ENCODE measurements at regions not wholly inside any gene's neighbourhood (a gene's known extent, or its start where the extent isn't known, plus 50 kb on each side); places are given as distances from the start of the nearest gene placed in this dataset.
A peak's percentile ranks its signal among the peaks of the same experiment; 100 is the strongest.

DNA sequence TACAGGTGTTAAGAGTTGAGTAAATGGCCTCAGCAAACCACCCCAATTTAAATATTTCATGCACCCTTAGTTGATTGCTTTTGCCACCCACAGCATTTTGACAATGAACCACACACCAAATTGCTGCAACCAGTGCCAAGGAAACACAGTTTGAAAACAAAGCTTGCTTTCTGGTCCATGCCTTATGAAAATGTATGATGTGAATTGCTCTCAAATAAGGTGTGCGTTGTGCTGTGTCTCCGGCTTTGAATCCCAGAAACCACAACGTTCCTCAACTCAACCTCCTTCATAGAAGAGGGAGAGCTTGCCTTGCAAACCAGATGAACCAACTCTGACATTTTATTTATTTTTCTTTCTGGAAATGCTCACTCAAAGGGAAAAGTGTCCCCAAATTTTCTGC, 762.7 kb downstream of the TLE1 start:
- DNase-seq (ENCODE audit: low spot score): peak; percentile 19

DNA sequence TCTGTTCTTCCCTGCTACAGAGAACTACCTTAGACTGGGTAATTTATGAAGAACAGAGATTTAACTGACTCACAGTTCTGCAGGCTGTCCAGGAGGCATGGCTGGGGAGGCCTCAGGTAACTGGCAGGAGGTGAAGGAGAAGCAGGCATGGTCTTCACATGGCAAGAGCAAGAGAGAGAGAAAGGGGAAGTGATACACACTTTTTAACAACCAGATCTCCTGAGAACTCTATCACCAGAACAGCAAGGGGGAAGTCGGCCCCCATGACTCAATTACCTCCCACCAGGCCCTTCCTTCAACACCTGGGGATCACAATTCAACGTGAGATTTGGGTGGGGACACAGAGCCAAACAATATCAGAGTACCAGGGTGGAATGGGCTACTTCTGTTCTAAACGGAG, 766.8 kb downstream of the TLE1 start:
- no peak for DNase-seq (ENCODE audit: low spot score)

DNA sequence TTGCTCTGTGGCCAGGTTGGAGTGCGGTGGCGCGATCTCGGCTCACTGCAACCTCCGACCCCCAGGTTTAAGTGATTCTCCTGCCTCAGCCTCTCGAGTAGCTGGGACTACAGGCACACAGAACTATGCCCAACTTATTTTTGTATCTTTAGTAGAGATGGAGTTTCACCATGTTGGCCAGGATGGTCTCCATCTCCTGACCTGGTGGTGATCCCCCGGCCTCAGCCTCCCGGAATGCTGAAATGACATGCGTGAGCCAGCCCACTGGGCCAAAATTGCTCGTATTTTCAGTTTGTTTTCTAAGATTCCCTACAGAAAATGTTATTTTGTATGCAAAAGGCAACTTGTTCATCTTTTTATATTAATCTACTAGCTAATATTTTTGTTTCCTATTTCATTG, 782.6 kb downstream of the TLE1 start:
- no peak for DNase-seq (ENCODE audit: low spot score)

GRCh38 chr9:80899208-80899607, 790.1 kb downstream of the TLE1 start:
- DNase-seq (ENCODE audit: low spot score): no peak

DNA sequence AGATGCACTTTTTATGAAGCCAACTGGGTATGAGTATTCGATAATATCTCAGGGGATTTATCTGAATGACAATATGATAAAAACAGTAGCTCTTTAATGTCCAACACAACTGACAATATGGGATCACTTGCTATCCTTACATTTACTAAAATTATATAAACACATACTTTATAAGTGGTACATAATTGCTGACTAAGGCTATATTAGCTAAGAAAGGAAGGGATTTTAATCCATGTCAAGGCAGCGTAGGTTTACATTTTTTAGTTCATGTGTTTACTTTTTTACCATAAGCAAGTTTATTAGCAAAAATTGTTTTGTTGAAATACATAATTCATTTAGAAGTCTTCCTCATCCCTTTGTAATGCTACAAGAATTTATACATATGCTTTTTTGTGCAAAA, 796.2 kb downstream of the TLE1 start:
- no peak for DNase-seq (ENCODE audit: low spot score)

DNA sequence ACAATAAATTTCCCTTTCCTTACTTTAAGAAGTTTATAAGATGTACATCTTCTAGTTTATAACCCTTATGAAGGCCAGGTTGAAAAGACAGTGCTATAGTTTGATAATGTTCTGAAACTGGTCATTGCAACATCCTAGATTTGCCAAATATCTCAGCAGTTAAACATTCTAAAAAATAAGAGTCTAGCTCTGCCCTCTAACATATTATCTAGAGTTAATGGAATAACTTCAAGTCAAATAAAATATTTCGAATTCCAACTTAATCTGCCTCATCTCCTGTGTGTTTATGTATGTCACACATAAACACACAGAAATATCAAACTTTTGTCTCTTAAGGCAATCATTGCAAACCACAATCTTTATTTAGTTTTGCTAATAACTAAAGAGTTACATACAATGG, 796.6 kb downstream of the TLE1 start:
- DNase-seq (ENCODE audit: low spot score): no peak

- no peak for DNase-seq (ENCODE audit: low spot score)
These were observed 799.2 kb downstream of the TLE1 start for GRCh38 chr9:80890124-80890523.

GRCh38 chr9:80885894-80886293, 803.5 kb downstream of the TLE1 start:
- peak; percentile 42 for DNase-seq (ENCODE audit: low spot score)

DNA sequence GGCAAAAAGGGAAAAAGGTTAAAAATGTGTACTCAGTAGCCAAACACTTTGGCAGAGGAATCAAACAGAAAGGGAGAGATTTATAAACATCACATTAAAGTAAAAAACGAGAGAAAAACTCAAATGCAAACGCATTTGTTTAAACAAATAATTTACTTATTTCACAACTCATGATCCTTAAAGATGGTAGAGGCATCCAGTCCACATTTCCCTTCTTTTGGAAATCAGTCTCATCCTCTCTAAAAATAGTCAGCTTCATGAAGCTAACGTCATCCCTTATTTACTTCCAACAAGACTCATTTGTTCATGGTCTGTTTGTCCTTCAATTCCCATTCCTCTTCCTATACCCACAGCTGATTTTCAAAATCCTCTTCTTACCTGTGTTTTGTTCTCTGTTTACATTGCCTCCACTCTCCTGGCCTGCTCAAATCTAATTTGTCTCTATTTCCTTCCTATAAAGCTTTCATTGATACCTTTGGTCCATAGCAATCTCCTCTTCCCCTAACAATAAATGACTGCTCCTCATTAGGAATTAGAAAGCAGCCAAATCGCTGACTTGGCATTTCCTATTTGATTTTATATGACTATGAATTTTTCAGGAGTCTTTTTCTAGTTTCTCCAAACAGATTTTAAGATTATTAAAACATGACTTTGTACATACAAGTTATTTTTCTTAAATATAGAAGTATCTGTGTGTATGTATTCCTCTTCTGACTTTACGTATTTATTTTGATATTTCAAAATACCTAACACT, 805.3 kb downstream of the TLE1 start:
- DNase-seq (ENCODE audit: low spot score): no peak

DNA sequence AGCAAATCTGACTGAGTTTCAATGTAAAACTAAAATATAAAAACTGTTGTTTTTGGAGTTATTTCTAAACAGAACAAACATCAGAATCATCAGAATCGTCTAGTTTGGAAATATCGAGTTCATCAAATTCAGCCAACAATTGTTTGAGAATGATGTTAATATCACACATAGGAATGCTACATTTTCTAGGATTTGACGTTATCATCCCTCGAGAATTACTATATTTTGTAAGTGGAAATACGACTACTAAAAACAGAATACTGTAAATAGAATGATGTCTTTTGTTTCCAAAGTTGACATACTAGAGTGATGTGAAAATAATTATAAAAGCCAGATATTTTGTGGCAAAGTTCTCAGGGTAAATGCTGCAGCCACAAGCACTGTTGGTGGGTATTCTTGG, 805.9 kb downstream of the TLE1 start:
- DNase-seq (ENCODE audit: low spot score): no peak

DNA sequence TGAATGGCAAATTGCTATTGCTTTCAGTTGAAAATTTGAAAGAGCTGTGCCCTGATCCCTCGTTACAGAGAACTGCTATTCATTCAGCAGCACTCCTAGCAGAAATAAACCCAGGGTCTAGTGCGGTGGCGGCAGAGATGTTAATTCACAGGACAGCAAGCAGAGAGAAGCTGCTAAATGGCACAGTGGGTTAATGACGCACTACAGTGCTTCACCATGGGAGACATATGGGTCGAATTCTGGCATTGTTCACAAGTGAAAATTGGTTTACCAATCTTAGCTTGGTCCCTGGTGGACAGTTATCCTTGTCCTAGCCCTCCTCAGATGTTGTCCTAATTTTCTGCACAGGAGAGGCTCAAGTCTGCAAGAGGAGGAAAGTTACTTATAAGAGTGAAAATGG, 807.4 kb downstream of the TLE1 start:
- no peak for DNase-seq (ENCODE audit: low spot score)

DNA sequence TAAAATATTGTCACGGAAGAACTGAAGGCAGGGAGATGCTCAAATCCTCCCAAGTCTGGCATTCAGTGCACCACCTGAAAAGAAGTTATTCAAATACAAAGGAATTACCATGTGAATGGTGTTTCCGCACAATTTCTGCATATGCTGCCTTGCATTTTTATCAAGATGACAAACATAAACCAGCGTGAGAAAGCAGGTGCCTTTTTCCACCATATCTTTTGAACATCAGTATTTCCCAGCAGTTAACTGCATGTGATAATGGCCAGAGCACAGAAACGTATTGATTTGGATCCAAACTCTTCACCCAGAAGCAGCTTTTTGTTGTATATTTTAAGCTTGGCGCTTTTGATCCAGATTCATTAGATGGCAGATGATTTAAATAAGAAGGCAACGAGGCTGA, 808.0 kb downstream of the TLE1 start:
- DNase-seq (ENCODE audit: low spot score): no peak

- no peak for DNase-seq (ENCODE audit: low spot score)
These were observed 810.8 kb downstream of the TLE1 start for GRCh38 chr9:80878556-80878955.

GRCh38 chr9:80875947-80876346, 813.4 kb downstream of the TLE1 start:
- no peak for DNase-seq (ENCODE audit: low spot score)

GRCh38 chr9:80874276-80874675, 815.1 kb downstream of the TLE1 start:
- no peak for DNase-seq (ENCODE audit: low spot score)

DNA sequence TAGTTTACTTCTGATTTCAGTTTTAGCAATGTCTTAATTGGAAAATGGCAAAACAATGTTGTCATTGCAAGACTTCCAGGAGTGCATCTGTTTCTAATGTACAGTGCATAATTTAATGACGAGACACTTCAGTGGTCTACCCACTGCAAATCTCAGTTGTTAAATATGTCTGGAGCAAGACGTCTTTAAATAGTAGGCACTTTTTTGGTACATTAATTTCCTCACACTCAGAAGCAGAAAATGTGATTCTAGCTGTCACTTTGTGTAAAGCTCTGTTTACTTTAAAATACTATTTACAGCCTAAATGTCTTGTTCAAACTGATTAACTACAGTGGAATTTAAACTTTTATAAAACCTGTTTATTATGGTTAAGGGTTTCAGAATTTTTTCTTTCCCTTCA, 815.5 kb downstream of the TLE1 start:
- no peak for DNase-seq (ENCODE audit: low spot score)

DNA sequence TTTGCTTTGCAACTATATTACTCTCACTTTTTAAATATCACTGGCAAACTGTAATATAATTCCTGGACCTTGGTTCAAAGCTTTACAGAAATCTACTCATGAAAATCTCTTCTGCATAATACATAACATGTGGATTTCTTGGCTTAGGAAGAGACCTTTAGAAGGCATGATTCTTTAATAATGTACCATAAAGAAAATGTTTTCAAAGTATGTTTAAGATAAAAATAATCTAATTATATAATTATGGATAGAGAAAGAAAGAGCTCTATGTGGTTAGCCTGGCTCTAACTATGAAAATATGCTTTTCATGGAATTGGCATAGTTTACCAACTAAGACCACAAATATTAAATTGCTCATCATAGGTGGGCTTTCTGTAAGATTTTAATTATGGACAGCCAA, 817.8 kb downstream of the TLE1 start:
- no peak for DNase-seq (ENCODE audit: low spot score)

- no peak for DNase-seq (ENCODE audit: low spot score)
These were observed 821.6 kb downstream of the TLE1 start for GRCh38 chr9:80867731-80868130.

GRCh38 chr9:80866576-80867227, 822.6 kb downstream of the TLE1 start:
- DNase-seq (ENCODE audit: low spot score): no peak

GRCh38 chr9:80866121-80866520, 823.2 kb downstream of the TLE1 start:
- DNase-seq (ENCODE audit: low spot score): no peak

DNA sequence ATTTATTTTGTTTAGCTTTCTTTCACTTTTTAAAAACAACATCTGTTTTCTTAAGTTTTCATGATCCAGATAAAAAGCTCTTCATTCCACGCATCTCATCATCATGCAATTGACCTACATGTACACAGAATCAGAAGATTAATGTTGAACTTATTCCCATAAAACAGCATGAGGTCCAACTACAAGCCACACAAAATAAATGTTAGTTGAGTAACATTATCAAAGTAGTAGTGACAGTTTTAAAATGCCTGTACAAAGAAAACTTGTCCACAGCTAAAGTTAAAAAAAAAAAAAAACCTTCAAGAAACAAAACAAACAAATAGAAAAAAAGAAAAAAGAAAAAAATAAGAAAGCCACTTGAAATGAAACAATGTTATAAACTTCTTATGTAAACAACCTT, 846.3 kb downstream of the TLE1 start:
- no peak for DNase-seq (ENCODE audit: low spot score)

DNA sequence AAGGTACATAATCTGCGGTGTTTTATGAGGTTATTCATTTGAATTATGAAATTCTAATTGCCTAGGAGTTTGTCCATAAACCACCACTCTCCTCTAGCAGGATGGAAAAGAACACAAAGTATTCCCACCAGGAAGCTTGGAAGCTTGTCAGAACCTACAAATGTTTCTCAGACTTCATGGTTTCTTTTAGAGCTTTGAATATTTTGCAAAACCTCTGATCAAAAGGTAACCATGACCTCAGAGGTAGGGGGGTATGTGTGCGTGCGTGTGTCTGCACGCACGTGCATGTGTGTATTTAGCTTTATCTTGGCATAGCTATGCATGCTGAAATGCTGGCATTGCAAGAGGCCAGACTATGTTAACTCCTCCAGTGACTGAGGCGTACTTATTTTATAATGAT, 847.0 kb downstream of the TLE1 start:
- peak; percentile 2 for DNase-seq (ENCODE audit: low spot score)

DNA sequence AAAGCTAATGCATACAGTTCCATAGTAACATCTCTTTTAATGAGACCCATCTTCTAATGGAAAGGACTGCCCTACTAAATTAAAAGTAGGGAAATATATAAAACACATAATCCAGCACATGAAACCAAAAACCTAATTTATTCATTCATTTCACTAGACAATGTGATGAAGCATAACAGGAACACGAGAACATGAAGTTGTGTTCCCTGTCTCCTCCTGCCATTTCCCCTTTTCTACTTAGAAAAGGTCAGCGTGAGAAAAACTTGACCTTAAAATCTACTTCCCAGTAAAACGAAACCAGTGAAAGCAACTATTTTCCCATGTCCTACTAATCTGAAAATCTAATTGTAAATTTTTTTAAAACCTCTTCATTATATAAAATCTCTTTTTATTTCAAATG, 847.5 kb downstream of the TLE1 start:
- DNase-seq (ENCODE audit: low spot score): no peak
